WTC11 (cell line): ENCODE measurements at regions not wholly inside any gene's neighbourhood (a gene's known extent, or its start where the extent isn't known, plus 50 kb on each side); places are given as distances from the start of the nearest gene placed in this dataset.

Experiments used
- ELF4 ChIP-seq: sonication (generic); formaldehyde crosslinking; IDR thresholded peaks from 2 replicates; pipeline ENCODE4 v1.8.1; 2022; ENCODE audit warnings: low read depth, mild to moderate bottlenecking, moderate library complexity, missing genetic modification reagents
- NFE2L1 ChIP-seq: sonication (generic); formaldehyde crosslinking; IDR thresholded peaks from 2 replicates; pipeline ENCODE4 v1.8.1; 2023; ENCODE audit warnings: missing genetic modification reagents
- ZNF263 ChIP-seq: sonication (generic); formaldehyde crosslinking; IDR thresholded peaks from 2 replicates; pipeline ENCODE4 v1.8.1; 2022; ENCODE audit warnings: low read depth, mild to moderate bottlenecking, moderate library complexity, missing genetic modification reagents
- TF ChIP-seq, protein P1 (sequence below): fragments of 200-600 bp; IDR thresholded peaks from 2 replicates; pipeline ENCODE4 v1.8.0; 2022; ENCODE audit warnings: antibody characterized with exemption

DNA sequence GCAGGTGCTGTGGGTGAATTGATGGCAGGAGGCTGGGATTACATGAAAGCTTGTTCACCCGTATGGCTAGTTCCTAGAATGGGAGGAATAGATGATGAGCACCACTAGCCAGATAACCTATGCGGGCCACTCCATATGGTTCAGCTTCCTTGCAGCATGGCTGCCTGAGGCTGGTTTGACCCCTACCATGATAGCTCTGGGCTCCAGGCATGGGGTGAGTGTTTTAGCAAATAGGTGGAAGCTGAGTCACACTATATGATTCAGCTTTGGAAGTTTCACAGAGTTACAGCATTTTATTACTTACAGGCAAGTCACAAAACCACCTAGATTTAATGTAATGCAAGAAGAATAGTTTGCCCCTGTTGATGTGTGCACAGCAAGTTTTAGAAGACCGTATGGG is 603.2 kb downstream of the STIM2 start:
- TF ChIP-seq, protein P1, sequence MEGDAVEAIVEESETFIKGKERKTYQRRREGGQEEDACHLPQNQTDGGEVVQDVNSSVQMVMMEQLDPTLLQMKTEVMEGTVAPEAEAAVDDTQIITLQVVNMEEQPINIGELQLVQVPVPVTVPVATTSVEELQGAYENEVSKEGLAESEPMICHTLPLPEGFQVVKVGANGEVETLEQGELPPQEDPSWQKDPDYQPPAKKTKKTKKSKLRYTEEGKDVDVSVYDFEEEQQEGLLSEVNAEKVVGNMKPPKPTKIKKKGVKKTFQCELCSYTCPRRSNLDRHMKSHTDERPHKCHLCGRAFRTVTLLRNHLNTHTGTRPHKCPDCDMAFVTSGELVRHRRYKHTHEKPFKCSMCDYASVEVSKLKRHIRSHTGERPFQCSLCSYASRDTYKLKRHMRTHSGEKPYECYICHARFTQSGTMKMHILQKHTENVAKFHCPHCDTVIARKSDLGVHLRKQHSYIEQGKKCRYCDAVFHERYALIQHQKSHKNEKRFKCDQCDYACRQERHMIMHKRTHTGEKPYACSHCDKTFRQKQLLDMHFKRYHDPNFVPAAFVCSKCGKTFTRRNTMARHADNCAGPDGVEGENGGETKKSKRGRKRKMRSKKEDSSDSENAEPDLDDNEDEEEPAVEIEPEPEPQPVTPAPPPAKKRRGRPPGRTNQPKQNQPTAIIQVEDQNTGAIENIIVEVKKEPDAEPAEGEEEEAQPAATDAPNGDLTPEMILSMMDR: no peak
- TF ChIP-seq NFE2L1 (CRISPR knock-in tag) (no peak), ZNF263 (CRISPR knock-in tag) (no peak), ELF4 (CRISPR knock-in tag) (no peak)
